Mesenchymal stem cell (in vitro differentiated cells and primary cell): ENCODE measurements at regions not wholly inside any gene's neighbourhood (a gene's known extent, or its start where the extent isn't known, plus 50 kb on each side); places are given as distances from the start of the nearest gene placed in this dataset.
"Not testable (repeated sequence)": the region's sequence is repeated elsewhere in the genome, so short reads cannot be mapped to it uniquely, and the experiment has no call there.

Experiments used
- DNase-seq: peaks from one replicate; pipeline ENCODE4 v3.0.0-alpha.2; 2013
- H2AFZ ChIP-seq: one replicate; pipeline ENCODE4 v1.6.1; 2013; ENCODE audit warnings: low read depth, mild to moderate bottlenecking, control low read depth, inconsistent platforms, low read length, moderate library complexity
- H2AK5ac ChIP-seq: 2 replicates; pipeline ENCODE4 v1.6.1; 2013; ENCODE audit warnings: low read length, moderate library complexity, mild to moderate bottlenecking, inconsistent platforms; ENCODE audit not compliant: severe bottlenecking
- H2BK120ac ChIP-seq: one replicate; pipeline ENCODE4 v1.6.1; 2013; ENCODE audit warnings: low read depth, mild to moderate bottlenecking, inconsistent platforms, low read length, moderate library complexity
- H2BK12ac ChIP-seq, 2 experiments: one replicate each; pipeline ENCODE4 v1.6.1; 2013; ENCODE audit warnings: inconsistent platforms in 2 of 2, low read length in 2 of 2, mild to moderate bottlenecking in 2 of 2, moderate library complexity in 2 of 2, control low read depth in 1 of 2
- H2BK15ac ChIP-seq: one replicate; pipeline ENCODE4 v1.6.1; 2013; ENCODE audit warnings: mild to moderate bottlenecking, low read depth, inconsistent platforms; ENCODE audit not compliant: poor library complexity, severe bottlenecking
- H2BK5ac ChIP-seq: 2 replicates; pipeline ENCODE4 v1.6.1; 2013; ENCODE audit warnings: low read depth, mild to moderate bottlenecking, low read length, control low read depth, inconsistent platforms; ENCODE audit not compliant: poor library complexity, severe bottlenecking
- H3K14ac ChIP-seq, 2 experiments: one replicate each; pipeline ENCODE4 v1.6.1; 2013; ENCODE audit warnings: inconsistent platforms in 2 of 2, low read length in 2 of 2, control low read depth in 1 of 2, mild to moderate bottlenecking in 1 of 2, moderate library complexity in 1 of 2
- H3K18ac ChIP-seq, 2 experiments: one replicate each; pipeline ENCODE4 v1.6.1; 2013; ENCODE audit warnings: inconsistent platforms in 2 of 2, low read length in 2 of 2, control low read depth in 1 of 2, low read depth in 1 of 2, mild to moderate bottlenecking in 1 of 2
- H3K23ac ChIP-seq, 2 experiments: one replicate each; pipeline ENCODE4 v1.6.1; 2013; ENCODE audit warnings: inconsistent platforms in 2 of 2, low read length in 2 of 2, mild to moderate bottlenecking in 2 of 2, moderate library complexity in 2 of 2, control low read depth in 1 of 2
- H3K27ac ChIP-seq: 2 replicates; pipeline ENCODE4 v1.5.1; 2013; ENCODE audit warnings: mild to moderate bottlenecking, moderate library complexity, low read length, control low read depth, inconsistent platforms; ENCODE audit not compliant: poor library complexity, severe bottlenecking
- H3K27me3 ChIP-seq, 2 experiments: 2 replicates each; pipeline versions ENCODE4 v1.6.1 to v1.7.0; 2013; ENCODE audit warnings: low read length in 2 of 2, mild to moderate bottlenecking in 2 of 2, moderate library complexity in 2 of 2, control low read depth in 1 of 2, inconsistent platforms in 1 of 2; ENCODE audit not compliant: control insufficient read depth in 1 of 2, insufficient read depth in 1 of 2
- H3K36me3 ChIP-seq, 2 experiments: 2 replicates each; pipeline versions ENCODE4 v1.6.1 to v1.7.0; 2013; ENCODE audit warnings: low read length in 2 of 2, control low read depth in 1 of 2, inconsistent platforms in 1 of 2, low read depth in 1 of 2, mild to moderate bottlenecking in 1 of 2; ENCODE audit not compliant: insufficient read depth in 2 of 2, control insufficient read depth in 1 of 2
- H3K4ac ChIP-seq, 2 experiments: one replicate each; pipeline ENCODE4 v1.6.1; 2013; ENCODE audit warnings: inconsistent platforms in 2 of 2, low read length in 2 of 2, mild to moderate bottlenecking in 2 of 2, moderate library complexity in 2 of 2, control low read depth in 1 of 2, low read depth in 1 of 2
- H3K4me1 ChIP-seq: 2 replicates; pipeline ENCODE4 v1.6.1; 2013; ENCODE audit warnings: low read depth, low read length, control low read depth; ENCODE audit not compliant: control insufficient read depth, insufficient read depth
- H3K4me2 ChIP-seq: 2 replicates; pipeline ENCODE4 v1.6.1; 2013; ENCODE audit warnings: low read length, mild to moderate bottlenecking, inconsistent platforms; ENCODE audit not compliant: poor library complexity, severe bottlenecking
- H3K4me3 ChIP-seq, 2 experiments: 2 replicates each; pipeline versions ENCODE4 v1.5.1 to v1.7.0; 2013; ENCODE audit warnings: low read length in 2 of 2, mild to moderate bottlenecking in 2 of 2, control low read depth in 1 of 2, low read depth in 1 of 2; ENCODE audit not compliant: insufficient read depth in 1 of 2
- H3K79me1 ChIP-seq: replicated peaks from 2 replicates; pipeline ENCODE4 v1.6.1; 2013; ENCODE audit warnings: mild to moderate bottlenecking, control low read depth, low read length, inconsistent platforms; ENCODE audit not compliant: poor library complexity, severe bottlenecking
- H3K9ac ChIP-seq: 2 replicates; pipeline ENCODE4 v1.7.0; 2013; ENCODE audit warnings: mild to moderate bottlenecking, low read length, moderate library complexity
- H3K9me3 ChIP-seq: 2 replicates; pipeline ENCODE4 v1.7.0; 2013; ENCODE audit warnings: mild to moderate bottlenecking, low read length; ENCODE audit not compliant: control insufficient read depth
- H4K8ac ChIP-seq: one replicate; pipeline ENCODE4 v1.6.1; 2013; ENCODE audit warnings: inconsistent platforms, mild to moderate bottlenecking, low read length, moderate library complexity
- H4K91ac ChIP-seq: one replicate; pipeline ENCODE4 v1.6.1; 2013; ENCODE audit warnings: mild to moderate bottlenecking, low read length, inconsistent platforms
- WGBS: methylation state at CpG from one replicate; pipeline ENCODE4 v1.1.7; 2013; ENCODE audit warnings: mixed read lengths; 5-methylcytosine and 5-hydroxymethylcytosine counted together

DNA sequence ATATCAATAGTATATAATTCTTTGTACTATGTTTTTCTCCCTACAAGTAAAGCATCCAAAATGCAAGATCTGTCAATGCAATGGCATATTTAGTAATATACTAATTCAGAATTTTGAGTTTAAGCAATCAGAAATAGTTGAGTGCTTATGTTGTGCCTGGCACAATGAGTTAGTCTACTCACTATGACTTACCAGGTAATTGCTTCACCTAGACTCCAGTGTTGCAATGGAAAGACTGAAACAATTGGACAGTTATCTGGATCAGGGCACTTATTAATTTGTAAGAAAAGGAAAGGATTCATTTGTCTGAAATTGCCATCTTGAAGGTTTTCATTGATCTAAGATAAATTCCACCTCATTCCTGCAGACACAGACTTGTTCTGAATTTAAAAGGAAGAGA is 97.6 kb upstream of the TCF4 start:
- Histone ChIP-seq H3K4me3 (no peak overlapping the region), H2BK12ac (no peak overlapping the region), H2AK5ac (no peak overlapping the region), H2AFZ (no peak overlapping the region), H3K4me1 (no peaks in the 10 kb centered on the region), H2BK15ac (no peak overlapping the region), H3K79me1 (no peaks in the 10 kb centered on the region), H3K18ac (no peak overlapping the region), H3K9ac (no peak overlapping the region), H3K27me3 (no peaks in the 10 kb centered on the region), H3K36me3 (no peaks in the 10 kb centered on the region), H3K23ac (no peak overlapping the region), H4K91ac (no peak overlapping the region), H3K4ac (no peak overlapping the region), H2BK120ac (no peak overlapping the region), H3K4me2 (no peak overlapping the region), H3K14ac (no peak overlapping the region), H3K27ac (no peak overlapping the region), H3K9me3 (no peaks in the 10 kb centered on the region), H4K8ac (no peak overlapping the region), H2BK5ac (no peak overlapping the region)
- no peak for DNase-seq

- H2AFZ ChIP-seq, result no peak overlapping the region
- H3K27me3 ChIP-seq, result no peaks in the 10 kb centered on the region
- H4K91ac ChIP-seq, result no peak overlapping the region
- H3K9ac ChIP-seq, result peak overlapping the region; percentile 65
- no peaks in the 10 kb centered on the region for H3K4me1 ChIP-seq
- H3K4me2 ChIP-seq, result no peak overlapping the region
- no peaks in the 10 kb centered on the region for H3K79me1 ChIP-seq
- H3K9me3 ChIP-seq, result no peaks in the 10 kb centered on the region
- no peak overlapping the region for H2BK12ac ChIP-seq
- no peak for DNase-seq
- H2BK5ac ChIP-seq, result no peak overlapping the region
- no peak overlapping the region for H4K8ac ChIP-seq
- no peak overlapping the region for H2AK5ac ChIP-seq
- H2BK120ac ChIP-seq, result no peak overlapping the region
- peak overlapping the region in 1 of 2 experiments; percentile 68 for H3K4me3 ChIP-seq
- H3K4ac ChIP-seq, result no peak overlapping the region
- WGBS, result 84% methylated on average over 12 of the region's 12 CpGs
- H3K14ac ChIP-seq, result no peak overlapping the region
- no peak overlapping the region for H3K18ac ChIP-seq
- H3K27ac ChIP-seq, result no peak overlapping the region
- no peak overlapping the region for H2BK15ac ChIP-seq
- no peaks in the 10 kb centered on the region for H3K36me3 ChIP-seq
- H3K23ac ChIP-seq, result no peak overlapping the region
Observed at GRCh38 chr18:55672574-55673361, 84.8 kb upstream of the TCF4 start.

GRCh38 chr18:55665506-55665905 is 77.5 kb upstream of the TCF4 start:
- Histone ChIP-seq H3K79me1 (no peaks in the 10 kb centered on the region), H3K27me3 (peaks cover 0 to 4% of the 10 kb centered on the region in 2 experiments), H2BK12ac (no peak overlapping the region), H3K23ac (no peak overlapping the region), H2BK5ac (no peak overlapping the region), H2BK120ac (no peak overlapping the region), H2BK15ac (no peak overlapping the region), H3K9ac (no peak overlapping the region), H3K4ac (no peak overlapping the region), H2AFZ (no peak overlapping the region), H3K4me1 (no peaks in the 10 kb centered on the region), H4K91ac (no peak overlapping the region), H3K9me3 (no peaks in the 10 kb centered on the region), H3K18ac (no peak overlapping the region), H4K8ac (no peak overlapping the region), H3K4me2 (no peak overlapping the region), H3K36me3 (no peaks in the 10 kb centered on the region), H3K14ac (no peak overlapping the region), H3K27ac (no peak overlapping the region), H2AK5ac (no peak overlapping the region), H3K4me3 (no peak overlapping the region)
- DNase-seq, result no peak
- 98% methylated on average over 5 of the region's 5 CpGs for WGBS

DNA sequence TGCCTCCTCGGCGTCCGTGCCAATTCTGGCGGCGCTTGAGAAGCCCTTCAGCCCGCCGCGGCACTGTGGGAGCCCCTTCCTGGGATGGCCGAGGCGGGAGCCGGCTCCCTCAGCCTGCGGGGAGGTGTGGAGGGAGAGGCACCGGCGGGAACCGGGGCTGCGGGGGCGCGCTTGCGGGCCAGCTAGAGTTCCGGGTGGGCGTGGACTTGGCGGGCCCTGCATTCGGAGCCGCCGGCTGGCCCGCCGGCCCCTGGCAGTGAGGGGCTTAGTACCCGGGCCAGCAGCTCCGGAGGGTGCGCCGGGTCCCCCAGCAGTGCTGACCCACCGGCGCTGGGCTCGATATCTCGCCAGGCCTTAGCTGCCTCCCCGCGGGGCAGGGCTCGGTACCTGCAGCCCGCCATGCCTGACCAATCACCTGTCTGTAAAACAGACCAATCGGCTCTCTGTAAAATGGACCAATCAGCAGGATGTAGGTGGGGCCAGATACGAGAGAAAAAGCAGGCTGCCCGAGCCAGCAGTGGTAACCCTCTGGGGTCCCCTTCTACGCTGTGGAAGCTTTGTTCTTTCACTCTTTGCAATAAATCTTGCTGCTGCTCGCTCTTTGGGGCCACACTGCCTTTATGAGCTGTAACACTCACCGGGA is 76.9 kb upstream of the TCF4 start:
- H3K18ac ChIP-seq, H3K79me1 ChIP-seq, H3K23ac ChIP-seq, H3K4ac ChIP-seq, H3K4me2 ChIP-seq, H3K4me3 ChIP-seq, H2AFZ ChIP-seq, H3K27ac ChIP-seq, H3K14ac ChIP-seq, H3K27me3 ChIP-seq, H2BK5ac ChIP-seq, H2BK15ac ChIP-seq, H2BK12ac ChIP-seq, H3K4me1 ChIP-seq, H3K9ac ChIP-seq, DNase-seq, H2BK120ac ChIP-seq, H4K8ac ChIP-seq, H4K91ac ChIP-seq, H2AK5ac ChIP-seq, H3K36me3 ChIP-seq, H3K9me3 ChIP-seq: not testable (repeated sequence)
- WGBS, result 98% methylated on average over 41 of the region's 45 CpGs
